GM06990 (cell line): ENCODE measurements at regions not wholly inside any gene's neighbourhood (a gene's known extent, or its start where the extent isn't known, plus 50 kb on each side); places are given as distances from the start of the nearest gene placed in this dataset.

Experiments used
- DNase-seq: peaks from one replicate; pipeline ENCODE4 v3.0.0-alpha.2; 2011; ENCODE audit not compliant: insufficient read length; ENCODE audit errors: extremely low read depth
- H3K27me3 ChIP-seq: replicated peaks from 2 replicates; pipeline ENCODE4 v1.6.0; 2011; ENCODE audit warnings: low read length; ENCODE audit not compliant: control insufficient read depth, insufficient read depth
- H3K36me3 ChIP-seq: 2 replicates; pipeline ENCODE4 v1.5.1; 2011; ENCODE audit warnings: low read length; ENCODE audit not compliant: control insufficient read depth, insufficient read depth
- H3K4me3 ChIP-seq: replicated peaks from 2 replicates; pipeline ENCODE4 v1.5.1; 2011; ENCODE audit warnings: low read depth, mild to moderate bottlenecking, control low read depth, low read length
- CTCF ChIP-seq: IDR thresholded peaks from 2 replicates; pipeline ENCODE4 v1.5.1; 2011; ENCODE audit warnings: low read length, control low read depth, mild to moderate bottlenecking, inconsistent platforms; ENCODE audit not compliant: insufficient read depth, poor library complexity, severe bottlenecking

- no peak for TF ChIP-seq CTCF
- no peaks in the 10 kb centered on the region for H3K36me3 ChIP-seq
Observed at GRCh38 chr10:55273946-55274345, 472.9 kb upstream of the PCDH15 start.

GRCh38 chr10:55272886-55273285 lies 471.9 kb upstream of the PCDH15 start:
- no peaks in the 10 kb centered on the region for H3K27me3 ChIP-seq
- no peaks in the 10 kb centered on the region for H3K36me3 ChIP-seq
- DNase-seq = no peak
- no peak for TF ChIP-seq CTCF
- no peak overlapping the region for H3K4me3 ChIP-seq

More at GRCh38 chr10:55273946-55274345, 472.9 kb upstream of the PCDH15 start:
- no peak for DNase-seq
- Histone ChIP-seq H3K4me3 (no peak overlapping the region), H3K27me3 (no peaks in the 10 kb centered on the region)

- DNase-seq = no peak
- TF ChIP-seq CTCF = no peak
- no peak overlapping the region for H3K4me3 ChIP-seq
- H3K27me3 ChIP-seq = no peaks in the 10 kb centered on the region
- H3K36me3 ChIP-seq = no peaks in the 10 kb centered on the region
Observed at GRCh38 chr10:55266797-55267196, 465.8 kb upstream of the PCDH15 start.

- TF ChIP-seq CTCF = no peak
- no peaks in the 10 kb centered on the region for H3K27me3 ChIP-seq
- no peak overlapping the region for H3K4me3 ChIP-seq
- no peak for DNase-seq
- no peaks in the 10 kb centered on the region for H3K36me3 ChIP-seq
Observed at GRCh38 chr10:55263327-55263726, 462.3 kb upstream of the PCDH15 start.

- H3K36me3 ChIP-seq = no peaks in the 10 kb centered on the region
- DNase-seq = no peak
- no peak for TF ChIP-seq CTCF
- H3K27me3 ChIP-seq = no peaks in the 10 kb centered on the region
- no peak overlapping the region for H3K4me3 ChIP-seq
Observed at GRCh38 chr10:55242544-55242943, 441.5 kb upstream of the PCDH15 start.

GRCh38 chr10:55237462-55237861 lies 436.4 kb upstream of the PCDH15 start:
- Histone ChIP-seq H3K27me3 (no peaks in the 10 kb centered on the region), H3K36me3 (no peaks in the 10 kb centered on the region), H3K4me3 (no peak overlapping the region)
- TF ChIP-seq CTCF = no peak
- DNase-seq = no peak
